ENCODE measurements at regions not wholly inside any gene's neighbourhood (a gene's known extent, or its start where the extent isn't known, plus 50 kb on each side); places are given as distances from the start of the nearest gene placed in this dataset.

DNA sequence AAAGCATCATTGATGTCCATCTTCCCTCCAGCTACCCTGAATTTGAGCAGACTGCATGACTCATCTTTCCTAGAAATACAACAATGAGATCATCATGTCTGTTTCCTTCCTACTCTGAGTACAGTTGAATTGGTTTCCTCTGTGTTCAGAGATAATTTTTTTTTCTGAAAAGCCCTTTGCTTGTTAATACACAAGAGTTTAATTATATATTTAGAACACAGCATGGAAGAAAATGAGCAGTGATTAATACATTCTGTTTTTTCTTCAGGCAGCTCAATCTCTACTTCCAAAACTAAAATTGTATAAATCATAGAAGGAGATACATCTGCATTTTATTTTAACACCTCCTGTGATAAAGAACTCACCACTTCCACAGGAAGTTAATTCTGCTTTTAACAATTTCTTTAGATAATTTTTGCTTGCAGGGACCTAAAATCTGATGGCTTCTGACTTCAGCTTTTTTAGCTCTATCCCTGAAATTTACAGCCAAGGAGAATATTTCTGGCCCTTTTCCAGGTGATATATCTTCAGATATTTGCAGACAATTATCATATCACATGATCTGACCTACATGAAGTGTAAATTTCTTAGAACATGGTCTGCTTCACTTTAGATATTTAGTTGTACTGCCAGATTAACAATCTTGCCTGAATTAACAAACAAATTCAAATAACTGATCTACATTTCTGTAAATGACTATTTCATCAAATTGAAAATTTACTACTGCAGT is 249.0 kb downstream of the TRIB2 start:
- DNase-seq (ENCODE audit: low read depth), result no peak

DNA sequence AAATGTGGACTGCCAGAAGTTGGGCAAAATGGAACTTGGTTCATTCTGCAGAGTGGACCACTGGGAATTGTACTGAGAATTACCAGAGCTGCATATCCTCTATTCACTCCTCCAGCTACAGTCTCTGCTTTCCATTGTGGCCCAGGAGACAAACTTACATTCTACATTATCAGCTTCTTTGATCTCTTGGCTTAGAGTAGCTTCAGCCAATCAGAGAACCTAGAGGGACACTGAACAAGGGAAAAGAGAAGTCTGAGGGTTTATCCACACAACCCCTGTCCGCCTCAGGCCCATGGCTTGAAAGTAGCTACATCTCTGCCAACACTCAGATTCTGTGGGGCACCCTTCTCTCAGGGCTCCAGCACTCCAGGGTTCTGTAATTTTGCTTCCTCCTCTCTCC is 251.1 kb downstream of the TRIB2 start:
- no peak overlapping the region for H3K4me3 ChIP-seq (ENCODE audit: low read depth, low read length)
- DNase-seq (ENCODE audit: low read depth), result no peak
- TF ChIP-seq, protein P1, sequence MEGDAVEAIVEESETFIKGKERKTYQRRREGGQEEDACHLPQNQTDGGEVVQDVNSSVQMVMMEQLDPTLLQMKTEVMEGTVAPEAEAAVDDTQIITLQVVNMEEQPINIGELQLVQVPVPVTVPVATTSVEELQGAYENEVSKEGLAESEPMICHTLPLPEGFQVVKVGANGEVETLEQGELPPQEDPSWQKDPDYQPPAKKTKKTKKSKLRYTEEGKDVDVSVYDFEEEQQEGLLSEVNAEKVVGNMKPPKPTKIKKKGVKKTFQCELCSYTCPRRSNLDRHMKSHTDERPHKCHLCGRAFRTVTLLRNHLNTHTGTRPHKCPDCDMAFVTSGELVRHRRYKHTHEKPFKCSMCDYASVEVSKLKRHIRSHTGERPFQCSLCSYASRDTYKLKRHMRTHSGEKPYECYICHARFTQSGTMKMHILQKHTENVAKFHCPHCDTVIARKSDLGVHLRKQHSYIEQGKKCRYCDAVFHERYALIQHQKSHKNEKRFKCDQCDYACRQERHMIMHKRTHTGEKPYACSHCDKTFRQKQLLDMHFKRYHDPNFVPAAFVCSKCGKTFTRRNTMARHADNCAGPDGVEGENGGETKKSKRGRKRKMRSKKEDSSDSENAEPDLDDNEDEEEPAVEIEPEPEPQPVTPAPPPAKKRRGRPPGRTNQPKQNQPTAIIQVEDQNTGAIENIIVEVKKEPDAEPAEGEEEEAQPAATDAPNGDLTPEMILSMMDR (IDR thresholded peaks at IDR 0.05; ENCODE audit: insufficient read depth, low read depth, low read length, missing control alignments), result no peak

More for the DNA sequence above, 249.0 kb downstream of the TRIB2 start:
- TF ChIP-seq, protein P1 (IDR thresholded peaks at IDR 0.05; ENCODE audit: insufficient read depth, low read depth, low read length, missing control alignments), result no peak
- H3K4me3 ChIP-seq (ENCODE audit: low read depth, low read length), result no peak overlapping the region

DNA sequence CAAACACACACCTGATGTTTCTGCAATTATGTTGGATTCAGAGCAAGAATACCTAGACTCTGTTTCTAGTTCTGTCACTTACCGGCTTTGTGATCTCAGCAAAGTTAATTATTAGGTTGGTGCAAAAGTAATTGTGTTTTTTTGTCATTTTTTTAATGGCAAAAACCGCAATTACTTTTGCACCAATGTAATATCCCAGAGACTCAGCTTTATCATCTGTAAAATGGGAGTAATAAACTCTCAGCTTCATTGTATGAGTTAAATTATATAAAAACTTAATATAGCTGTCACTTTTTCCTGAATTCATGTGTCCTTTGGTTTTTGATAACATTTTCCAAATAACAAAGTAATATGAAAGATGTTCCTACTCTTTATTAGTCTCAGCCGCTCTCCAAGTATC is 251.7 kb downstream of the TRIB2 start:
- TF ChIP-seq, protein P1 (IDR thresholded peaks at IDR 0.05; ENCODE audit: insufficient read depth, low read depth, low read length, missing control alignments), result no peak
- no peak overlapping the region for H3K4me3 ChIP-seq (ENCODE audit: low read depth, low read length)
- DNase-seq (ENCODE audit: low read depth), result no peak

DNA sequence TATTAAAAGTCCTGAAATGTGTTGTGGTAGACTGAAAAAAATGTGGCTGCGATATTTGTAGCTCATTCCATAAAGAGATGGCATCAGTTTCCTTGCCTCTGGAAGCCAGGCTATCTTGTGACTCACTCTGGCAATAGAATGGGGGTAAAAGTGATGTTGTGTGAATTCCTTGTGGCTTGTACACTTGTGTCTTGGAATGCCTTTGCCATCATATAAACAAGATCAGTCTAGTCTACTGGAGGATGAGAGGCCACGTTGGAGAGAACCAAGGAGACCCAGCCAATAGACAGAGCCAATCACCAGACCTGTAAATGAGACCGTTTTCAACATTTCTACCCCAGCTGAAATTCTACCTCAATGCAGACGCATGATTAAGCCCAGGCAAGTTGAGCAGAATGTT is 254.1 kb downstream of the TRIB2 start:
- TF ChIP-seq, protein P1 (IDR thresholded peaks at IDR 0.05; ENCODE audit: insufficient read depth, low read depth, low read length, missing control alignments), result no peak
- no peak overlapping the region for H3K4me3 ChIP-seq (ENCODE audit: low read depth, low read length)
- no peak for DNase-seq (ENCODE audit: low read depth)

DNA sequence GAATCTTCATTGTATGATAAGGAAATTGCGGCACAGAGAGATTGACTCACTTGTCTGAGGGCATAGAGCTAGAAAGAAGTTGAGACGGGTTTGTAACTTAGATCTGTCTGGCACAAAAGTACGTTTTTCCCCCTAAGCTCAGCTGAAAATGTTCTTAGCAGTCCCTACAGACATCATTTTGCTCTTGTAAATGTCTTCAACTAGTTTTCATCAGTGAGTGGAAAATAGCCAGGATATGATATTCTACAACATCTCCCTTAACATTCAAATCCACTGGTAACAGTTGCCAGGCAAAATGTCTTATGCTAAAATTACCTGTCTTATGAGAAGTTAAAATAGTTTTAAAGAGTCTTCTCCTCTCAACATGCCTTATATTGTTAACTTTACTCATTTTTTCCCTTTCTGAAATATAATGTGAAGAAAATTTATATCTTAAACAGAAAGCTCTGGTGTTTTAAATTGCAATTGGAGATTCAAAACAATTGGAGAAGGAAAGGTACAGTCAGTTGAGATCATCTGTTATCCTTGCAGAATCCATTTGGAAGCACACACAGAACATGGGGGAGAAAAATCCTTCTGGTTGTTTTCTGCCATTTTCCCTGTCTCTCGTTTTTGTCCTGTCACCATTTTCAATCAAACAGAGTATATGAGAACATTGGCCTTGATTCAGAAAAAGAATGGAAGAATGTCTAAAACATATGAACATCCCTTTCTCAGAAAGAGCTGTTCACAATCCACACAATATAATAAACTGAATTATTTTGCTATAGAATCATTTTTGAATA is 255.0 kb downstream of the TRIB2 start:
- TF ChIP-seq, protein P1 (IDR thresholded peaks at IDR 0.05; ENCODE audit: insufficient read depth, low read depth, low read length, missing control alignments), result no peak
- H3K4me3 ChIP-seq (ENCODE audit: low read depth, low read length), result no peak overlapping the region
- DNase-seq (ENCODE audit: low read depth), result no peak

DNA sequence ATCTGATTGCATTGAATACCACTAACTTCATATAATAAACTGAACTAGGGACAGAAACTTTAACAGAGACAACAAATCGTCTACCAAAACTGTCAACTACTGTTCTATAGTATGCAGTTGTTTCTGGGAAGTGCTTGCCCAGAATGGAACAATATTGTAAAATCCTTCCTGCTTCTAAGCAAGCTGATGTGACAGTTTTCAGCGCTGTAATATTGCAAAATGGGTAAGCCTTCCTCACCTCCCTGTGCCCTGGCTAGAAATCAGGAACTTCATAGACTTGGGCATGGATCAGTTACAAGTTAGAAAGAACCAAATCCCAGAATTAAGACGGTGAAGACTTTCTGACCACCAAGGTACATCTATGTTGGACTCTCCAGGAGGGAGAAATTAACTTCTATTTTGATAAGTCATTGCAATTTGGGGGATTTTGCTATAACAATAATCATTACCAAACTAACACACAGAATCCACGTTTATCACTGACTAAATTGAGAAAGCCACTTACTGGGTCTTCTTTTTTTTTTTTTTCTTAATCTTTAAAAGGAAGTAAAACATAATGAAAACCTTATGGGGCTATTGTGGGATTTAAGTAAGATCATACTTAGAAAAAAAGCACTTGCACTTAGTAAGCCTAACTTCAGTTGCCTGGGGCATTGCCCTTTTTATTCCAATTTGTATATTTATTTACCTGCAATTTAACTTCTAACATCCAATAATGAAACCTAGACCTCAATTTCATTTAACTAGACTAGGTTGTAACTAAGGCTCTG is 261.5 kb downstream of the TRIB2 start:
- TF ChIP-seq, protein P1 (IDR thresholded peaks at IDR 0.05; ENCODE audit: insufficient read depth, low read depth, low read length, missing control alignments), result no peak
- H3K4me3 ChIP-seq (ENCODE audit: low read depth, low read length), result no peak overlapping the region
- DNase-seq (ENCODE audit: low read depth), result no peak
